SU-DHL-6 (cell line): ENCODE measurements at regions not wholly inside any gene's neighbourhood (a gene's known extent, or its start where the extent isn't known, plus 50 kb on each side); places are given as distances from the start of the nearest gene placed in this dataset.

ENCODE experiments used
- H2AFZ ChIP-seq: fragments of 200-600 bp; sonication (generic); 2 replicates; pipeline ENCODE4 v1.6.1; 2014; ENCODE audit warnings: low read depth, mild to moderate bottlenecking, moderate library complexity, mixed read lengths, antibody characterized with exemption, low read length; ENCODE audit not compliant: severe bottlenecking
- H3F3A ChIP-seq: fragments of 200-600 bp; shearing (Covaris generic); 2 replicates; pipeline ENCODE4 v1.6.0; 2016; ENCODE audit warnings: antibody characterized with exemption, mild to moderate bottlenecking; ENCODE audit not compliant: insufficient read depth
- H3K27ac ChIP-seq: fragments of 200-600 bp; sonication (generic); 2 replicates; pipeline ENCODE4 v1.5.1; 2016; ENCODE audit warnings: low read depth, mild to moderate bottlenecking, low read length, moderate library complexity, mixed read lengths
- H3K27me3 ChIP-seq: fragments of 200-600 bp; sonication (generic), shearing (Covaris generic); 2 replicates; pipeline ENCODE4 v1.6.0; 2014; ENCODE audit warnings: mild to moderate bottlenecking, low read length
- H3K36me3 ChIP-seq: fragments of 200-600 bp; sonication (generic); 2 replicates; pipeline ENCODE4 v1.6.1; 2014; ENCODE audit warnings: mild to moderate bottlenecking, low read length, mixed read lengths
- H3K4me2 ChIP-seq: fragments of 300-600, 200-600 bp; shearing (Covaris generic), sonication (generic); 2 replicates; pipeline ENCODE4 v1.6.0; 2014; ENCODE audit warnings: low read length, low read depth, mild to moderate bottlenecking; ENCODE audit not compliant: poor library complexity, severe bottlenecking
- H3K4me3 ChIP-seq: fragments of 200-600 bp; sonication (generic); 2 replicates; pipeline ENCODE4 v1.5.1; 2014; ENCODE audit warnings: antibody characterized with exemption, low read length, mild to moderate bottlenecking, mixed read lengths; ENCODE audit not compliant: insufficient read depth, poor library complexity, severe bottlenecking
- H3K79me2 ChIP-seq: fragments of 200-600 bp; sonication (generic); 2 replicates; pipeline ENCODE4 v1.6.1; 2014; ENCODE audit warnings: mild to moderate bottlenecking, low read length, moderate library complexity; ENCODE audit not compliant: insufficient read depth
- H3K9ac ChIP-seq: fragments of 200-600 bp; sonication (generic); 2 replicates; pipeline ENCODE4 v1.7.0; 2014; ENCODE audit warnings: mild to moderate bottlenecking, low read length
- H3K9me2 ChIP-seq: fragments of 200-600 bp; sonication (generic); replicated peaks from 2 replicates; pipeline ENCODE4 v1.6.1; 2014; ENCODE audit warnings: low read length; ENCODE audit not compliant: insufficient read depth
- H3K9me3 ChIP-seq: fragments of 200-600 bp; sonication (generic); 2 replicates; pipeline ENCODE4 v1.6.1; 2014; ENCODE audit warnings: low read length, mixed read lengths; ENCODE audit not compliant: insufficient read depth
- H4K20me1 ChIP-seq: fragments of 200-600 bp; sonication (generic); 2 replicates; pipeline ENCODE4 v1.6.1; 2014; ENCODE audit warnings: low read depth, mild to moderate bottlenecking, antibody characterized with exemption, low read length, moderate library complexity, mixed read lengths
- CTCF ChIP-seq: fragments of 200-600 bp; sonication (generic); IDR thresholded peaks from one replicate; pipeline ENCODE4 v1.5.1; 2017; ENCODE audit warnings: antibody characterized with exemption, mild to moderate bottlenecking, low read length, moderate library complexity; ENCODE audit not compliant: insufficient read depth, poor library complexity, severe bottlenecking
- EZH2phosphoT487 ChIP-seq: fragments of 200-600 bp; sonication (generic), shearing (Covaris generic); conservative IDR thresholded peaks from 2 replicates; pipeline ENCODE4 v1.6.1; 2018; ENCODE audit warnings: mild to moderate bottlenecking, antibody characterized with exemption, low read length, moderate library complexity, mixed read lengths

- H3K36me3 ChIP-seq, result peaks cover 3% of the 10 kb centered on the region
- H3K9me2 ChIP-seq, result no peaks in the 10 kb centered on the region
- no peaks in the 10 kb centered on the region for H3F3A ChIP-seq
- H2AFZ ChIP-seq, result no peak overlapping the region
- TF ChIP-seq CTCF (no peak), EZH2phosphoT487 (no peak)
- H3K27me3 ChIP-seq, result no peaks in the 10 kb centered on the region
- no peaks in the 10 kb centered on the region for H3K9me3 ChIP-seq
- no peaks in the 10 kb centered on the region for H3K79me2 ChIP-seq
- H3K4me3 ChIP-seq, result no peak overlapping the region
- no peak overlapping the region for H3K9ac ChIP-seq
- no peak overlapping the region for H3K4me2 ChIP-seq
- no peak overlapping the region for H3K27ac ChIP-seq
- no peaks in the 10 kb centered on the region for H4K20me1 ChIP-seq
These were observed 662.5 kb downstream of the LUZP2 start for GRCh38 chr11:25159341-25159740.

- Histone ChIP-seq H3K79me2 (no peaks in the 10 kb centered on the region), H3F3A (no peaks in the 10 kb centered on the region), H3K4me2 (no peak overlapping the region), H4K20me1 (no peaks in the 10 kb centered on the region), H3K27me3 (no peaks in the 10 kb centered on the region), H3K9me2 (no peaks in the 10 kb centered on the region), H3K36me3 (no peaks in the 10 kb centered on the region), H3K4me3 (no peak overlapping the region), H3K27ac (no peak overlapping the region), H3K9ac (no peak overlapping the region), H2AFZ (no peak overlapping the region), H3K9me3 (no peaks in the 10 kb centered on the region; the same call in 1 of the 2 replicates)
- TF ChIP-seq CTCF, result no peak
- TF ChIP-seq EZH2phosphoT487, result no peak
These were observed 666.6 kb downstream of the LUZP2 start for GRCh38 chr11:25163421-25163820.

- Histone ChIP-seq H3K9me3 (no peaks in the 10 kb centered on the region), H3F3A (no peaks in the 10 kb centered on the region), H3K9ac (no peak overlapping the region), H3K4me2 (no peak overlapping the region), H3K36me3 (no peaks in the 10 kb centered on the region), H3K27ac (no peak overlapping the region), H3K4me3 (no peak overlapping the region), H3K9me2 (no peaks in the 10 kb centered on the region), H3K27me3 (no peaks in the 10 kb centered on the region), H3K79me2 (no peaks in the 10 kb centered on the region), H2AFZ (no peak overlapping the region), H4K20me1 (no peaks in the 10 kb centered on the region)
- no peak for TF ChIP-seq EZH2phosphoT487
- no peak for TF ChIP-seq CTCF
These were observed 683.3 kb downstream of the LUZP2 start for GRCh38 chr11:25180187-25180586.

- TF ChIP-seq EZH2phosphoT487 (no peak), CTCF (no peak)
These were observed 686.6 kb downstream of the LUZP2 start for GRCh38 chr11:25183411-25183810.

More at GRCh38 chr11:25183411-25183810, 686.6 kb downstream of the LUZP2 start:
- no peaks in the 10 kb centered on the region for H3K9me2 ChIP-seq
- H3K79me2 ChIP-seq, result no peaks in the 10 kb centered on the region
- no peaks in the 10 kb centered on the region for H4K20me1 ChIP-seq
- no peaks in the 10 kb centered on the region for H3K9me3 ChIP-seq
- H3K4me3 ChIP-seq, result no peak overlapping the region
- no peaks in the 10 kb centered on the region for H3K36me3 ChIP-seq
- no peaks in the 10 kb centered on the region for H3K27me3 ChIP-seq
- H3F3A ChIP-seq, result no peaks in the 10 kb centered on the region
- no peak overlapping the region for H2AFZ ChIP-seq
- H3K27ac ChIP-seq, result no peak overlapping the region
- H3K4me2 ChIP-seq, result no peak overlapping the region
- no peak overlapping the region for H3K9ac ChIP-seq
